Body of pancreas (tissue), 4 donors: ENCODE measurements at regions not wholly inside any gene's neighbourhood (a gene's known extent, or its start where the extent isn't known, plus 50 kb on each side); places are given as distances from the start of the nearest gene placed in this dataset.

Source experiments
- CTCF ChIP-seq, 7 experiments: fragments of 450-650 bp in 4 of 7; fragments of 200-600 bp in 3 of 7; sonication (generic) in 3 of 7; IDR thresholded peaks; one replicate each; pipeline ENCODE4 v1.5.1; 2016 to 2019; ENCODE audit warnings: antibody characterized with exemption in 7 of 7
- POLR2A ChIP-seq, 3 donors: fragments of 450-650 bp; IDR thresholded peaks; one replicate each; pipeline ENCODE4 v1.6.1; 2016; ENCODE audit warnings: antibody characterized with exemption in 3 of 3, mild to moderate bottlenecking in 2 of 3

GRCh38 chr3:156024904-156025533 is 95.4 kb upstream of the KCNAB1 start:
- TF ChIP-seq CTCF (IDR thresholded peaks at IDR 0.05), result no peak
- no peak for TF ChIP-seq POLR2A (IDR thresholded peaks at IDR 0.05)
